ENCODE measurements at regions not wholly inside any gene's neighbourhood (a gene's known extent, or its start where the extent isn't known, plus 50 kb on each side); places are given as distances from the start of the nearest gene placed in this dataset.

- Histone ChIP-seq H3K4me1 (replicated peaks in 1 of 2) (peaks cover 14 to 18% of the 10 kb centered on the region in 2 donors), H3K27me3 (no peaks in the 10 kb centered on the region), H3K36me3 (replicated peaks in 1 of 2) (no peaks in the 10 kb centered on the region), H3K27ac (peak overlapping the region in 1 of 5 donors; percentile 11), H3K4me3 (no peak overlapping the region), H3K9me3 (replicated peaks in 1 of 3) (no peaks in the 10 kb centered on the region)
- intact Hi-C loops (cut with DNase I): loop anchor here (10.0 kb wide), 1 partner anchor 59 kb away; no protein-coding TSS in a partner anchor
- no peak for TF ChIP-seq POLR2A (IDR thresholded peaks at IDR 0.05)
- no peak for TF ChIP-seq CTCF (IDR thresholded peaks at IDR 0.05)
- DNase-seq: peak in 1 of 7 donors; percentile 43
- WGBS, 4 donors: 68 to 76% (median 72%) methylated on average over 7 of the region's 7 CpGs
These were observed 125.2 kb downstream of the CEBPB start for GRCh38 chr20:50315586-50316551.

- no peaks in the 10 kb centered on the region for H3K27me3 ChIP-seq
- DNase-seq: no peak
- no peak overlapping the region for H3K27ac ChIP-seq
- no peaks in the 10 kb centered on the region for H3K36me3 ChIP-seq (replicated peaks in 1 of 2)
- H3K4me3 ChIP-seq: no peak overlapping the region
- H3K9me3 ChIP-seq (replicated peaks in 1 of 3): no peaks in the 10 kb centered on the region
- intact Hi-C loops (cut with DNase I): loop anchor here (10.0 kb wide), 1 partner anchor 58 kb away; no protein-coding TSS in a partner anchor
- H3K4me1 ChIP-seq (replicated peaks in 1 of 2): peaks cover 24 to 29% of the 10 kb centered on the region in 2 donors
- TF ChIP-seq POLR2A (IDR thresholded peaks at IDR 0.05) (no peak), CTCF (IDR thresholded peaks at IDR 0.05) (no peak)
- 88 to 95% (median 91%) methylated on average over 5 to 7 of the region's 7 CpGs for WGBS, 4 donors
These were observed 126.5 kb downstream of the CEBPB start for GRCh38 chr20:50317116-50317515.

- no peak overlapping the region for H3K27ac ChIP-seq
- 67 to 91% (median 82%) methylated on average over 5 to 7 of the region's 7 CpGs for WGBS, 4 donors
- no peaks in the 10 kb centered on the region for H3K36me3 ChIP-seq (replicated peaks in 1 of 2)
- H3K4me1 ChIP-seq (replicated peaks in 1 of 2): peaks cover 24 to 30% of the 10 kb centered on the region in 2 donors
- DNase-seq: no peak
- no peaks in the 10 kb centered on the region for H3K9me3 ChIP-seq (replicated peaks in 1 of 3)
- no peaks in the 10 kb centered on the region for H3K27me3 ChIP-seq
- no peak overlapping the region for H3K4me3 ChIP-seq
- no peak for TF ChIP-seq CTCF (IDR thresholded peaks at IDR 0.05)
- no peak for TF ChIP-seq POLR2A (IDR thresholded peaks at IDR 0.05)
- intact Hi-C loops (cut with DNase I): loop anchor here (10.0 kb wide), 1 partner anchor 57 kb away; no protein-coding TSS in a partner anchor
These were observed 127.0 kb downstream of the CEBPB start for GRCh38 chr20:50317609-50318008.

- H3K36me3 ChIP-seq (replicated peaks in 1 of 2): no peaks in the 10 kb centered on the region
- H3K4me1 ChIP-seq (replicated peaks in 1 of 2): peaks cover 24 to 30% of the 10 kb centered on the region in 2 donors
- H3K27ac ChIP-seq: peak overlapping the region in 1 of 5 donors; percentile 24
- no peaks in the 10 kb centered on the region for H3K9me3 ChIP-seq (replicated peaks in 1 of 3)
- no peaks in the 10 kb centered on the region for H3K27me3 ChIP-seq
- no peak overlapping the region for H3K4me3 ChIP-seq
- peak in 1 of 7 donors; percentile 23 for DNase-seq
- no peak for TF ChIP-seq POLR2A (IDR thresholded peaks at IDR 0.05)
- no peak for TF ChIP-seq CTCF (IDR thresholded peaks at IDR 0.05)
- WGBS, 4 donors: 77 to 89% (median 81%) methylated on average over 8 of the region's 8 CpGs
- intact Hi-C loops (cut with DNase I): loop anchor here (10.0 kb wide), 1 partner anchor 56 kb away; no protein-coding TSS in a partner anchor
These were observed 128.1 kb downstream of the CEBPB start for GRCh38 chr20:50318710-50319109.

Measured in adrenal gland (tissue), 9 donors.